ENCODE measurements at regions not wholly inside any gene's neighbourhood (a gene's known extent, or its start where the extent isn't known, plus 50 kb on each side); places are given as distances from the start of the nearest gene placed in this dataset.

DNA sequence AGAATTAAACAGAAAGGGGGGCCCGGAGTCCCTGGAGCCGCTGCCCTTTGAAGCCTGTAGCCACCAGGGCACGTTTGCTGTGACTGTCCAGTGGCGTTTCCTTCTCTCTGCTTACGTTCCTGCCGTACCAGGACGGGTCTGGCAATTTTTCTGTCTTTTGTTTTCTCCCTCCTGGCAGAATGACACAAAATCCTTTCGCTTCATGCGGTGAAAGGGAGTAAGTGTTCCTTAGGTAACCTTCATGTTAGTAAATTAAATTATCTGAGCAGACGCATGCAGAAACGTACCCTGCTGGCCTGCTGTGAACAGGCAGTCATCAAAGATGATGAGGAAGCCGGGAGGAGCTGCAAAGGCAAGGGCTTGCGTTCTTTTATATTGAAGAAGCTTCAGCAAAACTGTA lies 299.3 kb upstream of the ARGLU1 start:
- Mint-ChIP-seq H3K27me3 (ENCODE audit: low read depth, unreplicated experiment) (no peaks in the 10 kb centered on the region), H3K9me3 (ENCODE audit: unreplicated experiment) (no peaks in the 10 kb centered on the region), H3K27ac (ENCODE audit: unreplicated experiment) (no peak overlapping the region), H3K4me3 (ENCODE audit: unreplicated experiment) (no peak overlapping the region), H3K36me3 (ENCODE audit: low read depth, unreplicated experiment) (no peaks in the 10 kb centered on the region), H3K4me1 (ENCODE audit: low read depth, unreplicated experiment) (no peaks in the 10 kb centered on the region)
- FAIRE-seq (no peak), DNase-seq (ENCODE audit: low read depth) (no peak)
- Histone ChIP-seq H3K36me3 (ENCODE audit: insufficient read depth, low read length) (no peaks in the 10 kb centered on the region), H4K20me1 (ENCODE audit: insufficient read depth, low read length) (no peaks in the 10 kb centered on the region), H3K9me3 (ENCODE audit: insufficient read depth, low read depth, low read length) (no peaks in the 10 kb centered on the region), H3K4me1 (ENCODE audit: insufficient read depth, low read length) (peaks cover 2% of the 10 kb centered on the region), H3K79me2 (ENCODE audit: insufficient read depth, low read length) (no peaks in the 10 kb centered on the region), H2AFZ (ENCODE audit: low read depth, low read length) (peak overlapping the region; percentile 94), H3K27ac (ENCODE audit: low read depth, low read length) (no peak overlapping the region), H3K4me3 (ENCODE audit: insufficient read depth, low read depth, low read length) (peak overlapping the region; percentile 46), H3K4me2 (ENCODE audit: low read length) (peak overlapping the region; percentile 85), H3K9ac (ENCODE audit: low read length) (peak overlapping the region; percentile 41), H3K27me3 (ENCODE audit: insufficient read depth, low read length) (no peaks in the 10 kb centered on the region)
- TF ChIP-seq EZH2 (IDR thresholded peaks at IDR 0.05; ENCODE audit: insufficient read depth, low read length) = no peak
- TF ChIP-seq, protein P1, sequence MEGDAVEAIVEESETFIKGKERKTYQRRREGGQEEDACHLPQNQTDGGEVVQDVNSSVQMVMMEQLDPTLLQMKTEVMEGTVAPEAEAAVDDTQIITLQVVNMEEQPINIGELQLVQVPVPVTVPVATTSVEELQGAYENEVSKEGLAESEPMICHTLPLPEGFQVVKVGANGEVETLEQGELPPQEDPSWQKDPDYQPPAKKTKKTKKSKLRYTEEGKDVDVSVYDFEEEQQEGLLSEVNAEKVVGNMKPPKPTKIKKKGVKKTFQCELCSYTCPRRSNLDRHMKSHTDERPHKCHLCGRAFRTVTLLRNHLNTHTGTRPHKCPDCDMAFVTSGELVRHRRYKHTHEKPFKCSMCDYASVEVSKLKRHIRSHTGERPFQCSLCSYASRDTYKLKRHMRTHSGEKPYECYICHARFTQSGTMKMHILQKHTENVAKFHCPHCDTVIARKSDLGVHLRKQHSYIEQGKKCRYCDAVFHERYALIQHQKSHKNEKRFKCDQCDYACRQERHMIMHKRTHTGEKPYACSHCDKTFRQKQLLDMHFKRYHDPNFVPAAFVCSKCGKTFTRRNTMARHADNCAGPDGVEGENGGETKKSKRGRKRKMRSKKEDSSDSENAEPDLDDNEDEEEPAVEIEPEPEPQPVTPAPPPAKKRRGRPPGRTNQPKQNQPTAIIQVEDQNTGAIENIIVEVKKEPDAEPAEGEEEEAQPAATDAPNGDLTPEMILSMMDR (IDR thresholded peaks at IDR 0.05; ENCODE audit: insufficient read depth, low read depth, low read length) = no peak

DNA sequence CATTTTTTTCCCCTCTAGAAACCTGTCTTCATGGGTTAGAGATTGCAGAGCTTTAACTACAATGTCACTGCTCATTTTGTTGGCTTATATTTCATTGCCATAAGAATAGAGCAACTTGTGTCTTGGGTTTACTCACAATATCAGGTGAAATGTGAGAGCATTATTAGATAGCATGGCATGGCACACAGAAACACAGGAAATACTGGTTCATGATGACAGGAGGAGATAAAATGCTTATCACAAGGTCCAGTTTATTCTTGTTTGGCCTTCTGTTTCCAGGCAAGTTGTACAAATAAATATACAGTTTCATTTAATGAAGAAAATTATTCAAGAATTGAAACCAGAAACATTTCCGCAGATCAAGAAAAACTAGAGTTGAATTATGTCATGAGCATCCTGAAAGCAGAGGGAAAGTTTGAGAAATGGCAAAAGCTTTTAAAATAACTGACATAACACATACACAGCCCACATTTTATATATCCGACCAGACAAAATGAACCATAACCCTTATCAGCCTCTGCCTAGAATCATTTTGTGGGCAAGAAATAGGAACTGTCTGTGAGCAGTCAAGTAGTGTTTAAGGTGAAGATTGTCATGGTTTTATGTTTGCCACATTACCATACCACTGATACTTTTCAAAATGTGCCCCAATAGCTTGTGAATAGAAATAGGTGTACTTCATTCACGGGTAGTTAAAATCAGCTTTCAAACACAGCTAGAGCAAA lies 297.9 kb upstream of the ARGLU1 start:
- Mint-ChIP-seq H3K27ac (ENCODE audit: unreplicated experiment) (no peak overlapping the region), H3K36me3 (ENCODE audit: low read depth, unreplicated experiment) (no peaks in the 10 kb centered on the region), H3K27me3 (ENCODE audit: low read depth, unreplicated experiment) (no peaks in the 10 kb centered on the region), H3K4me1 (ENCODE audit: low read depth, unreplicated experiment) (no peaks in the 10 kb centered on the region), H3K4me3 (ENCODE audit: unreplicated experiment) (no peak overlapping the region), H3K9me3 (ENCODE audit: unreplicated experiment) (no peaks in the 10 kb centered on the region)
- Histone ChIP-seq H3K4me2 (ENCODE audit: low read length) (no peak overlapping the region), H4K20me1 (ENCODE audit: insufficient read depth, low read length) (no peaks in the 10 kb centered on the region), H3K4me1 (ENCODE audit: insufficient read depth, low read length) (peaks cover 2% of the 10 kb centered on the region), H2AFZ (ENCODE audit: low read depth, low read length) (no peak overlapping the region), H3K9me3 (ENCODE audit: insufficient read depth, low read depth, low read length) (no peaks in the 10 kb centered on the region), H3K79me2 (ENCODE audit: insufficient read depth, low read length) (no peaks in the 10 kb centered on the region), H3K4me3 (ENCODE audit: insufficient read depth, low read depth, low read length) (no peak overlapping the region), H3K9ac (ENCODE audit: low read length) (no peak overlapping the region), H3K27ac (ENCODE audit: low read depth, low read length) (no peak overlapping the region), H3K27me3 (ENCODE audit: insufficient read depth, low read length) (no peaks in the 10 kb centered on the region), H3K36me3 (ENCODE audit: insufficient read depth, low read length) (no peaks in the 10 kb centered on the region)
- FAIRE-seq (no peak), DNase-seq (ENCODE audit: low read depth) (no peak)
- no peak for TF ChIP-seq EZH2 (IDR thresholded peaks at IDR 0.05; ENCODE audit: insufficient read depth, low read length)
- TF ChIP-seq, protein P1 (IDR thresholded peaks at IDR 0.05; ENCODE audit: insufficient read depth, low read depth, low read length) = no peak

DNA sequence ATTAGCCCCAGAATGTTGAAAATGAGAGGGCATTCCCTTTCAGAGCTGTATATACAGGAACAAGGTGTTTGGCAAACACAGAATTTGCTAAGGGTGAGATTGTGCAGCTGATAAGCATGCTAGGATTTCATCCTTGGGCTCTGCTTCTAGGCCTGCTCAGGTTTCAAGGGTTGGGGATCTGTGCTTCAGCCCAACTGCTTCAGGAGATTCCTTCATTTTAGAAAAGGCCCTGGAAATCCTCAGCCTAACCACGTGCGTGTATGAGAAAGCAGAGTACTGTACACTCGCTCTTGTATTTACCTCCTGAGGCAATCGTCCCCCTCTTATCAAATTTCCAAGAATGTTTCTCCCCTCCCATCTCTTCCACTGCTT lies 291.6 kb upstream of the ARGLU1 start:
- no peaks in the 10 kb centered on the region for H3K4me1 Mint-ChIP-seq (ENCODE audit: low read depth, unreplicated experiment)

More for the DNA sequence above, 291.6 kb upstream of the ARGLU1 start:
- H3K9me3 Mint-ChIP-seq (ENCODE audit: unreplicated experiment) = no peaks in the 10 kb centered on the region
- Histone ChIP-seq H3K4me3 (ENCODE audit: insufficient read depth, low read depth, low read length) (no peak overlapping the region), H3K79me2 (ENCODE audit: insufficient read depth, low read length) (no peaks in the 10 kb centered on the region), H3K27ac (ENCODE audit: low read depth, low read length) (no peak overlapping the region), H3K9ac (ENCODE audit: low read length) (no peak overlapping the region), H3K9me3 (ENCODE audit: insufficient read depth, low read depth, low read length) (no peaks in the 10 kb centered on the region), H3K36me3 (ENCODE audit: insufficient read depth, low read length) (no peaks in the 10 kb centered on the region), H4K20me1 (ENCODE audit: insufficient read depth, low read length) (no peaks in the 10 kb centered on the region), H3K4me1 (ENCODE audit: insufficient read depth, low read length) (no peaks in the 10 kb centered on the region), H2AFZ (ENCODE audit: low read depth, low read length) (no peak overlapping the region), H3K4me2 (ENCODE audit: low read length) (no peak overlapping the region), H3K27me3 (ENCODE audit: insufficient read depth, low read length) (no peaks in the 10 kb centered on the region)
- H3K36me3 Mint-ChIP-seq (ENCODE audit: low read depth, unreplicated experiment) = no peaks in the 10 kb centered on the region
- FAIRE-seq (no peak), DNase-seq (ENCODE audit: low read depth) (no peak)
- no peaks in the 10 kb centered on the region for H3K27me3 Mint-ChIP-seq (ENCODE audit: low read depth, unreplicated experiment)
- H3K27ac Mint-ChIP-seq (ENCODE audit: unreplicated experiment) = no peak overlapping the region
- no peak overlapping the region for H3K4me3 Mint-ChIP-seq (ENCODE audit: unreplicated experiment)
- TF ChIP-seq, protein P1 (IDR thresholded peaks at IDR 0.05; ENCODE audit: insufficient read depth, low read depth, low read length) = no peak
- no peak for TF ChIP-seq EZH2 (IDR thresholded peaks at IDR 0.05; ENCODE audit: insufficient read depth, low read length)

Measured in astrocyte (in vitro differentiated cells and primary cell).